Right atrium auricular region (tissue), 2 donors: ENCODE measurements at regions not wholly inside any gene's neighbourhood (a gene's known extent, or its start where the extent isn't known, plus 50 kb on each side); places are given as distances from the start of the nearest gene placed in this dataset.

Source experiments
- DNase-seq: peaks from one replicate; pipeline ENCODE4 v3.0.0-alpha.2; 2019; ENCODE audit warnings: low spot score
- H3K27ac ChIP-seq, 2 donors: fragments of 200-600 bp; sonication (generic); 1 replicate in 1 of 2; 2 replicates in 1 of 2; pipeline ENCODE4 v1.5.1; 2016 to 2019
- H3K27me3 ChIP-seq, 2 donors: fragments of 200-600 bp; sonication (generic); one replicate each; pipeline versions ENCODE4 v1.5.1 to v1.6.0; 2017 to 2019
- H3K36me3 ChIP-seq: fragments of 200-600 bp; sonication (generic); one replicate; pipeline ENCODE4 v1.5.1; 2016
- H3K4me1 ChIP-seq, 2 donors: fragments of 200-600 bp; sonication (generic); one replicate each; pipeline versions ENCODE4 v1.5.1 to v1.6.0; 2017 to 2019
- H3K4me3 ChIP-seq, 2 donors: fragments of 200-600 bp; sonication (generic); 1 replicate in 1 of 2; 2 replicates in 1 of 2; pipeline ENCODE4 v1.5.1; 2017 to 2019; ENCODE audit warnings: mild to moderate bottlenecking in 1 of 2, moderate library complexity in 1 of 2
- H3K9me3 ChIP-seq, 2 donors: fragments of 200-600 bp; sonication (generic); one replicate each; pipeline ENCODE4 v1.5.1; 2019
- CTCF ChIP-seq, 2 donors: fragments of 200-600 bp; sonication (generic); IDR thresholded peaks; one replicate each; pipeline ENCODE4 v1.5.1; 2019; ENCODE audit warnings: antibody characterized with exemption in 2 of 2

GRCh38 chr5:73282383-73282782 is 109.4 kb downstream of the TMEM174 start:
- no peaks in the 10 kb centered on the region for H3K27me3 ChIP-seq
- H3K36me3 ChIP-seq = no peaks in the 10 kb centered on the region
- H3K4me1 ChIP-seq = peaks cover 0 to 15% of the 10 kb centered on the region in 2 donors
- no peak overlapping the region for H3K27ac ChIP-seq
- no peak for TF ChIP-seq CTCF (IDR thresholded peaks at IDR 0.05)
- no peak overlapping the region for H3K4me3 ChIP-seq
- DNase-seq = no peak
- H3K9me3 ChIP-seq = no peaks in the 10 kb centered on the region

- H3K4me3 ChIP-seq = no peak overlapping the region
- no peaks in the 10 kb centered on the region for H3K36me3 ChIP-seq
- TF ChIP-seq CTCF (IDR thresholded peaks at IDR 0.05) = no peak
- no peak for DNase-seq
- H3K27ac ChIP-seq = no peak overlapping the region
- H3K4me1 ChIP-seq = peaks cover 0 to 15% of the 10 kb centered on the region in 2 donors
- no peaks in the 10 kb centered on the region for H3K9me3 ChIP-seq
- no peaks in the 10 kb centered on the region for H3K27me3 ChIP-seq
Measured at GRCh38 chr5:73280821-73281746, 108.1 kb downstream of the TMEM174 start.

GRCh38 chr5:73280386-73280785 is 107.4 kb downstream of the TMEM174 start:
- no peak overlapping the region for H3K27ac ChIP-seq
- no peaks in the 10 kb centered on the region for H3K27me3 ChIP-seq
- no peaks in the 10 kb centered on the region for H3K36me3 ChIP-seq
- no peak for DNase-seq
- no peaks in the 10 kb centered on the region for H3K9me3 ChIP-seq
- H3K4me1 ChIP-seq = peaks cover 0 to 15% of the 10 kb centered on the region in 2 donors
- no peak for TF ChIP-seq CTCF (IDR thresholded peaks at IDR 0.05)
- no peak overlapping the region for H3K4me3 ChIP-seq

GRCh38 chr5:73279805-73280204 is 106.8 kb downstream of the TMEM174 start:
- Histone ChIP-seq H3K9me3 (no peaks in the 10 kb centered on the region), H3K36me3 (no peaks in the 10 kb centered on the region), H3K4me1 (peaks cover 0 to 15% of the 10 kb centered on the region in 2 donors), H3K4me3 (no peak overlapping the region), H3K27me3 (no peaks in the 10 kb centered on the region), H3K27ac (no peak overlapping the region)
- no peak for DNase-seq
- no peak for TF ChIP-seq CTCF (IDR thresholded peaks at IDR 0.05)

- no peak overlapping the region for H3K27ac ChIP-seq
- H3K27me3 ChIP-seq = no peaks in the 10 kb centered on the region
- no peak for DNase-seq
- no peaks in the 10 kb centered on the region for H3K36me3 ChIP-seq
- H3K9me3 ChIP-seq = no peaks in the 10 kb centered on the region
- peaks cover 0 to 15% of the 10 kb centered on the region in 2 donors for H3K4me1 ChIP-seq
- TF ChIP-seq CTCF (IDR thresholded peaks at IDR 0.05) = no peak
- no peak overlapping the region for H3K4me3 ChIP-seq
Measured at GRCh38 chr5:73278693-73279092, 105.7 kb downstream of the TMEM174 start.
